A549 (cell line): ENCODE measurements at regions not wholly inside any gene's neighbourhood (a gene's known extent, or its start where the extent isn't known, plus 50 kb on each side); places are given as distances from the start of the nearest gene placed in this dataset.

Experiments
- ATAC-seq, 2 experiments: fragments of 200-7000 bp in 1 of 2; fragments of >200 bp in 1 of 2; cut with Nextera tagmentation in 1 of 2; cut with Tn5 transposase in 1 of 2; 3 replicates each; pipeline versions ENCODE4 v1.8.0 to v1.9.1; 2018 to 2020; ENCODE audit warnings: mild to moderate bottlenecking in 1 of 2, moderate library complexity in 1 of 2
- CTCF ChIA-PET: fragments of 300-600 bp; sonication (Branson Sonifier 250); formaldehyde crosslinking; extraction: SDS; loops from one replicate; lab custom pipeline; 2021; ENCODE audit warnings: antibody characterized with exemption, inconsistent platforms; lab: Yijun Ruan, JAX
- POLR2A ChIA-PET: fragments of 350-600 bp; formaldehyde crosslinking; extraction: SDS; loops from one replicate; lab custom pipeline; 2021; ENCODE audit warnings: antibody characterized with exemption, inconsistent platforms; lab: Yijun Ruan, JAX
- DNase-seq, 2 experiments: peaks; one replicate each; pipeline versions ENCODE4 v3.0.0 to v3.0.0-alpha.2; 2011 to 2016; ENCODE audit warnings: low read depth in 1 of 2, low spot score in 1 of 2
- FAIRE-seq: peaks from 2 replicates; lab custom pipeline; 2011; peaks lifted over from hg19 to GRCh38; lab: Jason Lieb, UNC
- H3K27ac ChIP-seq, 2 experiments: fragments of >200 bp; sonication (Bioruptor Twin); formaldehyde crosslinking; 3 replicates each; pipeline ENCODE4 v1.5.1; 2016 to 2017
- H3K4me1 ChIP-seq: fragments of >200 bp; sonication (Bioruptor Twin); formaldehyde crosslinking; 3 replicates; pipeline ENCODE4 v1.6.1; 2016
- H3K4me2 ChIP-seq: fragments of >200 bp; sonication (Bioruptor Twin); formaldehyde crosslinking; 3 replicates; pipeline ENCODE4 v1.6.1; 2016
- H3K4me3 ChIP-seq: fragments of >200 bp; sonication (Bioruptor Twin); formaldehyde crosslinking; 3 replicates; pipeline ENCODE4 v1.5.1; 2016
- H3K9me3 ChIP-seq: fragments of >200 bp; sonication (Bioruptor Twin); formaldehyde crosslinking; 3 replicates; pipeline ENCODE4 v1.6.1; 2016
- CEBPB ChIP-seq, 2 experiments: fragments of >200 bp in 1 of 2; sonication (Bioruptor Twin) in 1 of 2; formaldehyde crosslinking in 1 of 2; IDR thresholded peaks; 2 replicates each; pipeline ENCODE4 v1.6.1; 2012 to 2016
- CHD2 ChIP-seq: fragments of 150-350 bp; IDR thresholded peaks from 2 replicates; pipeline ENCODE4 v1.6.1; 2014; ENCODE audit warnings: low read length; ENCODE audit not compliant: partially characterized antibody
- CHD4 ChIP-seq: fragments of 200-600 bp; sonication (generic); IDR thresholded peaks from 2 replicates; pipeline ENCODE4 v1.6.1; 2016; ENCODE audit warnings: antibody characterized with exemption, mild to moderate bottlenecking, borderline replicate concordance
- E2F6 ChIP-seq: IDR thresholded peaks from 2 replicates; pipeline ENCODE4 v1.6.1; 2012; ENCODE audit warnings: low read depth, borderline replicate concordance
- EHMT2 ChIP-seq: fragments of 200-600 bp; sonication (generic); IDR thresholded peaks from 2 replicates; pipeline ENCODE4 v1.6.1; 2016; ENCODE audit warnings: antibody characterized with exemption, low read depth, mild to moderate bottlenecking, moderate library complexity
- EP300 ChIP-seq, 2 experiments: fragments of >200 bp; sonication (Bioruptor Twin); formaldehyde crosslinking; IDR thresholded peaks; 2 replicates in 1 of 2; 3 replicates in 1 of 2; pipeline ENCODE4 v1.6.1; 2016 to 2017
- ESRRA ChIP-seq: fragments of 150-350 bp; IDR thresholded peaks from 2 replicates; pipeline ENCODE4 v1.6.1; 2014; ENCODE audit warnings: mild to moderate bottlenecking, low read length, borderline replicate concordance
- FOSB ChIP-seq: fragments of 250-450 bp; sonication (Bioruptor Pico); IDR thresholded peaks from 2 replicates; pipeline ENCODE4 v1.5.0; 2020; ENCODE audit warnings: mild to moderate bottlenecking, moderate library complexity
- FOXS1 ChIP-seq: fragments of 250-450 bp; sonication (Bioruptor Pico); IDR thresholded peaks from 2 replicates; pipeline ENCODE4 v1.5.0; 2020; ENCODE audit warnings: mild to moderate bottlenecking, moderate library complexity
- GATA3 ChIP-seq: IDR thresholded peaks from 2 replicates; pipeline ENCODE4 v1.6.1; 2012; ENCODE audit warnings: borderline replicate concordance
- HEYL ChIP-seq: fragments of 250-450 bp; sonication (Bioruptor Pico); IDR thresholded peaks from 2 replicates; pipeline ENCODE4 v1.8.0; 2021; ENCODE audit warnings: mild to moderate bottlenecking, moderate library complexity
- HOXB13 ChIP-seq: fragments of 250-450 bp; sonication (Bioruptor Pico); IDR thresholded peaks from 2 replicates; pipeline ENCODE4 v1.5.0; 2020; ENCODE audit warnings: low read depth, mild to moderate bottlenecking, moderate library complexity
- JUN ChIP-seq, 2 experiments: fragments of >200 bp; sonication (Bioruptor Twin); formaldehyde crosslinking; IDR thresholded peaks; 2 replicates in 1 of 2; 3 replicates in 1 of 2; pipeline ENCODE4 v1.6.1; 2016 to 2017
- MAFK ChIP-seq: fragments of 450-650 bp; IDR thresholded peaks from 2 replicates; pipeline ENCODE4 v1.6.1; 2014; ENCODE audit not compliant: partially characterized antibody
- MYC ChIP-seq: IDR thresholded peaks from 2 replicates; pipeline ENCODE4 v1.6.1; 2012; ENCODE audit warnings: mild to moderate bottlenecking, inconsistent platforms, low read length, improper control_type of control experiment, borderline replicate concordance
- NR3C1 ChIP-seq: fragments of >200 bp; sonication (Bioruptor Twin); formaldehyde crosslinking; IDR thresholded peaks from 3 replicates; pipeline ENCODE4 v1.6.1; 2017
- RAD21 ChIP-seq, 2 experiments: fragments of >200 bp in 1 of 2; sonication (Bioruptor Twin) in 1 of 2; formaldehyde crosslinking in 1 of 2; IDR thresholded peaks in 1 of 2; conservative IDR thresholded peaks in 1 of 2; 2 replicates in 1 of 2; 3 replicates in 1 of 2; pipeline ENCODE4 v1.6.1; 2012 to 2018; ENCODE audit warnings: inconsistent platforms in 1 of 2
- RARB ChIP-seq: fragments of 250-450 bp; sonication (Bioruptor Pico); IDR thresholded peaks from 2 replicates; pipeline ENCODE4 v1.8.0; 2021; ENCODE audit warnings: mild to moderate bottlenecking, moderate library complexity
- RFX5 ChIP-seq: fragments of 450-650 bp; IDR thresholded peaks from 2 replicates; pipeline ENCODE4 v1.7.1; 2014; ENCODE audit warnings: antibody characterized with exemption, mild to moderate bottlenecking, moderate library complexity
- RNF2 ChIP-seq: fragments of 200-600 bp; sonication (generic); IDR thresholded peaks from 2 replicates; pipeline ENCODE4 v1.6.1; 2016; ENCODE audit warnings: low read depth, mild to moderate bottlenecking, antibody characterized with exemption, moderate library complexity, borderline replicate concordance
- SMC3 ChIP-seq: fragments of >200 bp; sonication (Bioruptor Twin); formaldehyde crosslinking; IDR thresholded peaks from 3 replicates; pipeline ENCODE4 v1.6.1; 2018; ENCODE audit warnings: inconsistent platforms
- SREBF2 ChIP-seq: fragments of 450-650 bp; IDR thresholded peaks from 2 replicates; pipeline ENCODE4 v1.6.1; 2014; ENCODE audit warnings: mild to moderate bottlenecking, moderate library complexity
- TFCP2L1 ChIP-seq: fragments of 250-450 bp; sonication (Bioruptor Pico); IDR thresholded peaks from 2 replicates; pipeline ENCODE4 v1.5.0; 2021; ENCODE audit warnings: mild to moderate bottlenecking
- TP53 ChIP-seq: fragments of 250-450 bp; sonication (Bioruptor Pico); IDR thresholded peaks from 2 replicates; pipeline ENCODE4 v1.5.0; 2021; ENCODE audit warnings: mild to moderate bottlenecking, moderate library complexity
- USF2 ChIP-seq: fragments of 450-650 bp; IDR thresholded peaks from 2 replicates; pipeline ENCODE4 v1.6.1; 2014; ENCODE audit warnings: antibody characterized with exemption
- ZC3H11A ChIP-seq: fragments of 450-650 bp; IDR thresholded peaks from 2 replicates; pipeline ENCODE4 v1.6.1; 2014; ENCODE audit warnings: antibody characterized with exemption, mild to moderate bottlenecking
- ZFP36 ChIP-seq: fragments of 450-650 bp; IDR thresholded peaks from 2 replicates; pipeline ENCODE4 v1.6.1; 2014; ENCODE audit warnings: borderline replicate concordance; ENCODE audit not compliant: partially characterized antibody
- ZNF302 ChIP-seq: fragments of 250-450 bp; sonication (Bioruptor Pico); IDR thresholded peaks from 2 replicates; pipeline ENCODE4 v1.9.0; 2021; ENCODE audit warnings: inconsistent platforms, mild to moderate bottlenecking, moderate library complexity
- ZSCAN20 ChIP-seq: fragments of 250-450 bp; sonication (Bioruptor Pico); IDR thresholded peaks from 2 replicates; pipeline ENCODE4 v1.8.0; 2022; ENCODE audit warnings: mild to moderate bottlenecking, moderate library complexity
- WGBS: methylation state at CpG from one replicate; pipeline ENCODE4 v1.1.6; 2017; ENCODE audit errors: missing lambda C conversion rate; 5-methylcytosine and 5-hydroxymethylcytosine counted together
- TF ChIP-seq, protein P1 (sequence below): fragments of 200-600 bp; sonication (generic); IDR thresholded peaks from 2 replicates; pipeline ENCODE4 v1.6.1; 2016; ENCODE audit warnings: antibody characterized with exemption, mild to moderate bottlenecking, moderate library complexity
- TF ChIP-seq, protein P2 (sequence below): IDR thresholded peaks from 2 replicates; pipeline ENCODE4 v1.6.1; 2012

DNA sequence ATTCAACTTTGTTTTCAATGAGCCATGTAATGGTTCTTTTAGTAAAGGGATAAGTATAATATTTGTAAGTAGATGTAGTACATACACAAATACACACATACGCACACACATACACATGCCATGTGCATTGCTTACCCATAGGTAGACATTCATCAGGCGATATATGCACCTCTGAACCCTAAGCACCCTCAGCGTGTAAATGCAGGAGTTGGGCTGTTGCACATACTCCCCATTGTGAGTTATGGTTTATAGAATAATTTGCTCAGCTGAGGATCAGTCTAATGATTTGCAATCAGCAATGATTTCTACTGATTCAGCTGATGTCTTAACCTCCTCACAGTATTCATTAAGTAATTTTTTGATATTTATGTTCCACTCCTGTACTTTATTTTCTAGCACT is 217.6 kb upstream of the ETAA1 start (continued):
- TF ChIP-seq CHD2 = no peak
- TF ChIP-seq TP53 (CRISPR knock-in tag) = no peak
- TF ChIP-seq RAD21 (conservative IDR thresholded peaks at IDR 0.05 in 1 of 2, IDR thresholded peaks at IDR 0.05 in 1 of 2) = no peak
- TF ChIP-seq HOXB13 = no peak
- TF ChIP-seq MAFK = no peak
- TF ChIP-seq ZFP36 = no peak
- TF ChIP-seq ZNF302 (CRISPR knock-in tag) = no peak
- TF ChIP-seq JUN (IDR thresholded peaks at IDR 0.05) = no peak
- TF ChIP-seq SREBF2 = no peak

DNA sequence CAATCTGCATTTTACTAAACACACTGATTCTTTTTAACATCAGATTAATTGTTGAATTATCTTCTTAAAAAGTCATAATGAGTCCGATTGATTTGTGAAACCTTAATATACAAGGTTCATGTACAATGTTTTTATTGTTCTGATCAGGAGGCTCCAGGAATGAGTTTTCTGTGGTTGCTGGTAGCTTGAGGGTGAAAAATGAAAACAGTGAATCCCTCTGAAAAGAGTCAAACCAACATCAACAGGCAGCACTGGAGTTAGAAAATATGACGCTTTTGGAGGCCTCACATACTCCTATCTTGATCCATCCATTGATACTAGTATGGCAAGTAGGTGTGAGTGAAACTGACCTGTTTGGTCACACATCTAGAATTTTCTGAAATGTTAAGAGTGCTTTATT is 216.3 kb upstream of the ETAA1 start:
- TF ChIP-seq NR3C1 = no peak
- TF ChIP-seq FOSB (CRISPR knock-in tag) = no peak
- no peak for TF ChIP-seq USF2
- no peak for TF ChIP-seq SMC3
- TF ChIP-seq MYC = no peak
- no peak for TF ChIP-seq EP300 (IDR thresholded peaks at IDR 0.05)
- TF ChIP-seq, protein P1, sequence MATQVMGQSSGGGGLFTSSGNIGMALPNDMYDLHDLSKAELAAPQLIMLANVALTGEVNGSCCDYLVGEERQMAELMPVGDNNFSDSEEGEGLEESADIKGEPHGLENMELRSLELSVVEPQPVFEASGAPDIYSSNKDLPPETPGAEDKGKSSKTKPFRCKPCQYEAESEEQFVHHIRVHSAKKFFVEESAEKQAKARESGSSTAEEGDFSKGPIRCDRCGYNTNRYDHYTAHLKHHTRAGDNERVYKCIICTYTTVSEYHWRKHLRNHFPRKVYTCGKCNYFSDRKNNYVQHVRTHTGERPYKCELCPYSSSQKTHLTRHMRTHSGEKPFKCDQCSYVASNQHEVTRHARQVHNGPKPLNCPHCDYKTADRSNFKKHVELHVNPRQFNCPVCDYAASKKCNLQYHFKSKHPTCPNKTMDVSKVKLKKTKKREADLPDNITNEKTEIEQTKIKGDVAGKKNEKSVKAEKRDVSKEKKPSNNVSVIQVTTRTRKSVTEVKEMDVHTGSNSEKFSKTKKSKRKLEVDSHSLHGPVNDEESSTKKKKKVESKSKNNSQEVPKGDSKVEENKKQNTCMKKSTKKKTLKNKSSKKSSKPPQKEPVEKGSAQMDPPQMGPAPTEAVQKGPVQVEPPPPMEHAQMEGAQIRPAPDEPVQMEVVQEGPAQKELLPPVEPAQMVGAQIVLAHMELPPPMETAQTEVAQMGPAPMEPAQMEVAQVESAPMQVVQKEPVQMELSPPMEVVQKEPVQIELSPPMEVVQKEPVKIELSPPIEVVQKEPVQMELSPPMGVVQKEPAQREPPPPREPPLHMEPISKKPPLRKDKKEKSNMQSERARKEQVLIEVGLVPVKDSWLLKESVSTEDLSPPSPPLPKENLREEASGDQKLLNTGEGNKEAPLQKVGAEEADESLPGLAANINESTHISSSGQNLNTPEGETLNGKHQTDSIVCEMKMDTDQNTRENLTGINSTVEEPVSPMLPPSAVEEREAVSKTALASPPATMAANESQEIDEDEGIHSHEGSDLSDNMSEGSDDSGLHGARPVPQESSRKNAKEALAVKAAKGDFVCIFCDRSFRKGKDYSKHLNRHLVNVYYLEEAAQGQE = no peak
- no peak for TF ChIP-seq ZC3H11A
- TF ChIP-seq HEYL (CRISPR knock-in tag) = no peak
- no peak for TF ChIP-seq RFX5
- no peak for TF ChIP-seq CHD4
- TF ChIP-seq RNF2 = no peak
- TF ChIP-seq GATA3 = no peak
- Histone ChIP-seq H3K4me3 (no peak overlapping the region), H3K9me3 (no peaks in the 10 kb centered on the region), H3K4me2 (no peak overlapping the region), H3K4me1 (no peaks in the 10 kb centered on the region), H3K27ac (no peak overlapping the region)
- no peak for FAIRE-seq
- 29% methylated on average over 2 of the region's 2 CpGs for WGBS
- ChIA-PET POLR2A (no interaction called here), CTCF (no interaction called here)
- no peak for ATAC-seq
- no peak for DNase-seq

- ATAC-seq = no peak
- ChIA-PET POLR2A (no interaction called here), CTCF (no interaction called here)
- no peaks in the 10 kb centered on the region for H3K9me3 ChIP-seq
- no peak overlapping the region for H3K27ac ChIP-seq
- DNase-seq = no peak
- H3K4me1 ChIP-seq = no peaks in the 10 kb centered on the region
- 14% methylated on average over 2 of the region's 2 CpGs for WGBS
- TF ChIP-seq HOXB13 (no peak), ESRRA (no peak), ZSCAN20 (no peak), CEBPB (IDR thresholded peaks at IDR 0.05) (no peak), RNF2 (no peak), GATA3 (no peak), FOSB (CRISPR knock-in tag) (no peak), RARB (CRISPR knock-in tag) (no peak), FOXS1 (CRISPR knock-in tag) (no peak), EP300 (IDR thresholded peaks at IDR 0.05) (no peak), CHD4 (no peak), SMC3 (no peak), E2F6 (no peak), JUN (IDR thresholded peaks at IDR 0.05) (no peak), USF2 (no peak), TFCP2L1 (CRISPR knock-in tag) (no peak), EHMT2 (no peak), RAD21 (conservative IDR thresholded peaks at IDR 0.05 in 1 of 2, IDR thresholded peaks at IDR 0.05 in 1 of 2) (no peak)
- TF ChIP-seq, protein P2, sequence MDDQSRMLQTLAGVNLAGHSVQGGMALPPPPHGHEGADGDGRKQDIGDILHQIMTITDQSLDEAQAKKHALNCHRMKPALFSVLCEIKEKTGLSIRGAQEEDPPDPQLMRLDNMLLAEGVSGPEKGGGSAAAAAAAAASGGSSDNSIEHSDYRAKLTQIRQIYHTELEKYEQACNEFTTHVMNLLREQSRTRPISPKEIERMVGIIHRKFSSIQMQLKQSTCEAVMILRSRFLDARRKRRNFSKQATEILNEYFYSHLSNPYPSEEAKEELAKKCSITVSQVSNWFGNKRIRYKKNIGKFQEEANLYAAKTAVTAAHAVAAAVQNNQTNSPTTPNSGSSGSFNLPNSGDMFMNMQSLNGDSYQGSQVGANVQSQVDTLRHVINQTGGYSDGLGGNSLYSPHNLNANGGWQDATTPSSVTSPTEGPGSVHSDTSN = no peak
- H3K4me2 ChIP-seq = no peak overlapping the region
- FAIRE-seq = no peak
- H3K4me3 ChIP-seq = no peak overlapping the region
These were observed 214.2 kb upstream of the ETAA1 start for GRCh38 chr2:67182884-67183283.
